GOT3 (cell line): ENCODE measurements at regions not wholly inside any gene's neighbourhood (a gene's known extent, or its start where the extent isn't known, plus 50 kb on each side); places are given as distances from the start of the nearest gene placed in this dataset.
"Not testable (repeated sequence)": the region's sequence is repeated elsewhere in the genome, so short reads cannot be mapped to it uniquely, and the experiment has no call there.

Source experiments
- DNase-seq: peaks from one replicate; lab custom pipeline; 2025; ENCODE audit warnings: mixed read lengths; lab: John Stamatoyannopoulos, UW

DNA sequence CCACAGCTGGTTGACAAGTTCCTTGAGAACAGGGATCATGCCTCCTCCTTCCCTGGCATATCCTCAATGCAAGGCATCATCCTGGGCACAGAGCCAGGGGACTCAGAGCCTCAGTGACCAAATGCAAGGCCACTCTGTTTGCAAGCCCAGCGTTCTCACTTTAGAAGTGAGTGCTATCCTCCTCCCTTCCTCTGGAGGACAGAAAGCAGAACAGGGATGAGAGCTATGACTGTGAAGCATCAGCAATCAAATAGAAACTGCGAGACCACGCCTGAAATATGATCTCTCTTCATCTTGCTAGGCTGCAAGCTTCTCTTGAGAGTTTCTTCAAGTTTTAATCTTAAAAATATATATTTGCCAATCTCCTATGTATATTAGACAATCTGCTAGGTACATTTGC is 119.8 kb downstream of the LRATD1 start:
- DNase-seq: no peak

- no peak for DNase-seq
Observed at GRCh38 chr2:14756122-14756541, 123.6 kb downstream of the LRATD1 start.

GRCh38 chr2:14756981-14757657 is 124.6 kb downstream of the LRATD1 start:
- no peak for DNase-seq

DNA sequence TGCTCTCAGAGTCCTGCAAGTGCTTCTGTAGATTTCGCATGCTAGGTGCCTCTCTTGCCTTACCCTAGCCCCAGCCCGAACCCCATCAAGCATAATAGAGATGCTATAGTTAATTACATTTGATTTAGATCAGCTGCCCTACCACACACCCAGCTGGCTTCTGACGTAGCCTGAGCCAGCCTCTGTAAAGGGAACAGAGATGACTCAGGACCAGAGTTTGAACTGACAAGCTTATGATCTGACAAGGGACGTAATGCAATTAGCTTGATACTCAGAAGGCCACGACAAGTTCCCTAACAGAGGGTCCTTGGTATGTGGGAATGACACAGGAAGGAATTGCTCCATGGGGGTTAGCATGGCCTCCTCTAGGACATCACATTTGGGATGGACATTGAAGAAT is 126.6 kb downstream of the LRATD1 start:
- no peak for DNase-seq

- DNase-seq: no peak
Observed at GRCh38 chr2:14760169-14760568, 127.7 kb downstream of the LRATD1 start.

GRCh38 chr2:14761118-14761517 is 128.6 kb downstream of the LRATD1 start:
- DNase-seq: no peak

DNA sequence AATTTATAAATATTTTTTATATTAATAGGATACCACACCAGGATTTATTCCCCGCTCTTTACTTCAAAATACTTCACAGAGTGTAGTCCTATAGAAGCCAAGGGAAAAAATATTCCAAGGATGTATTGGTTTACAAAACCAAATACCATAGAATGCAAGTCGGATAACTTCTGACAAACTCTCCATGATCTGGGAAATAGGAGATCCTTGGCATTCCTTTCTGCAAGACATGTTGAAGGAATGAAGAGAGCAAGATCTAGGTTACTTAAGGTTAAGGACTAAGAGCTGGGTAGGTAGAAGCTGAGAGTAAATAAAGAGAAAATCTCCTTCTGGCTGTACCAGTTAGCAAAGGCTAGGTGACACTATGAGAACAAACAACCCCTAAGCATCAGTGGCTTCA is 141.2 kb downstream of the LRATD1 start:
- no peak for DNase-seq

GRCh38 chr2:14774436-14774968 is 142.0 kb downstream of the LRATD1 start:
- DNase-seq: no peak

GRCh38 chr2:14776216-14776615 is 143.7 kb downstream of the LRATD1 start:
- DNase-seq: no peak

DNA sequence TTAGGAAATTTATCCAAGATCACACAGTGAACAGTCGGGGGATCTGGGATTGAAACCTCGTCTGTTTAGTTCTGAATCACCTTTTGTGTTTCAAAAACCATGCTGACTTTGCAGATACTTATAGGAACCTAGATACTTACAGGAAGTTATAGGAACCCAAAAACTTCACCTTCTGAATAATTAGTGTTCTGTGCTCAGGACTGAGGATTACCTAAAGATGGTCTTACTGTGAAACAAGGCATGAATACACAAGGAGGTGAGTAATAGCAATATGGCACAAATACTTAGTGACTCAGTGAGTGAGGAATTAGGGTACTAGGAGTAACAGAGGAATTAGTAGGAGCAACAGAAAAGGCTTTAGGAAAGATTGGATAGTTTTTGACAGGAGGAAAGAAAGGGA is 145.5 kb downstream of the LRATD1 start:
- no peak for DNase-seq

GRCh38 chr2:14779252-14779651 is 146.7 kb downstream of the LRATD1 start:
- DNase-seq: no peak

GRCh38 chr2:14781142-14781541 is 148.6 kb downstream of the LRATD1 start:
- no peak for DNase-seq

GRCh38 chr2:14788814-14789213 is 156.3 kb downstream of the LRATD1 start:
- DNase-seq: not testable (repeated sequence)

DNA sequence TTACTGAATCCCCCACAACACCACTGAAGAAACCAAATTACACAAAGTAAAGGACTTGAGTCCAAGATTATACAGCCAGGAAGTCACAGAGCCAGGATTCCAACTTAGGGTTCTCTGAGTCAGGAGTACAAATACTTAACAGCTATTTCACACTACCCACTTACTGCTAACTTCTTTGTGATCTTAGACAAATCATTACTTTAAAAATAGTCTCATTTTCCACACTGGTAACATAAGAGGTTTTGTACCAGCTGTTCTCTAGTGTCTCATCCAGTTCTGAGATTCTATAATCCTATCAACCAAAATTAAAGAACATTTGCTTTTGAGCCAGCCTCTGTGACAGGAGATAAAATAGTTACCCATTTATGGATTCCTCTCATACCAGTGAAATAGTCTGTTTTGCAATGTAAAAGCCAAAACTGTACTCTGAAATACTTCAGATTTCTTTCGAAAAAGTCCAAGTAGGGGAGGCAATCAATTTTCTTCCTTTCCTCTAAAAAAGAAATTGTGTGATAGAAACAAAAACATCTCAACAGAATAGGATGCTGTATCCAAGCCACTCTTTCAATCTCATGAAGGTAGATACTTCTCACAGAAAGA is 157.6 kb downstream of the LRATD1 start:
- no peak for DNase-seq

GRCh38 chr2:14803994-14804393 is 171.5 kb downstream of the LRATD1 start:
- DNase-seq: no peak

- no peak for DNase-seq
Observed at GRCh38 chr2:14804902-14805301, 172.4 kb downstream of the LRATD1 start.

GRCh38 chr2:14806613-14807012 is 174.1 kb downstream of the LRATD1 start:
- DNase-seq: no peak

GRCh38 chr2:14815201-14815600 is 182.7 kb downstream of the LRATD1 start:
- DNase-seq: no peak

GRCh38 chr2:14816069-14817060 is 183.8 kb downstream of the LRATD1 start:
- DNase-seq: no peak

- DNase-seq: no peak
Observed at GRCh38 chr2:14817848-14818247, 185.3 kb downstream of the LRATD1 start.

DNA sequence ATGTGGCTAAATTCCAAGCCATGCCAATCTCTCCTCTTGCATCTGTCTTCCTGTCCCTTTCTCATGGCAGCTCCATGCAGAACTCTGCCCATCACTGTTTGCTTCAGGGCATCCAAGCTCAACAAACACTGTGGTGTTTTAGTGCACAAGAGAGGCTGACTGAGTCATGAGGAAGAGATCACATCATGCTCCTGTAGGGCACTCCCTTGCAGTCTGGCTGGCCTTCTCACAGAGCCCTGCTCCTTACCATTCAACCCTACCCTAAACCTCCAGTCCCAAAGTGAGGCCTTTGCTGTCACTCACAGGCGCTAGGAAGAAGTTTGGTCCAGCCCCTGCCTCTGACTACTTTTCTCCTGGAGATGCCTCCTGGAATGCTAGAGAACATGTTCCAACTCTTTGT is 194.0 kb downstream of the LRATD1 start:
- DNase-seq: no peak

DNA sequence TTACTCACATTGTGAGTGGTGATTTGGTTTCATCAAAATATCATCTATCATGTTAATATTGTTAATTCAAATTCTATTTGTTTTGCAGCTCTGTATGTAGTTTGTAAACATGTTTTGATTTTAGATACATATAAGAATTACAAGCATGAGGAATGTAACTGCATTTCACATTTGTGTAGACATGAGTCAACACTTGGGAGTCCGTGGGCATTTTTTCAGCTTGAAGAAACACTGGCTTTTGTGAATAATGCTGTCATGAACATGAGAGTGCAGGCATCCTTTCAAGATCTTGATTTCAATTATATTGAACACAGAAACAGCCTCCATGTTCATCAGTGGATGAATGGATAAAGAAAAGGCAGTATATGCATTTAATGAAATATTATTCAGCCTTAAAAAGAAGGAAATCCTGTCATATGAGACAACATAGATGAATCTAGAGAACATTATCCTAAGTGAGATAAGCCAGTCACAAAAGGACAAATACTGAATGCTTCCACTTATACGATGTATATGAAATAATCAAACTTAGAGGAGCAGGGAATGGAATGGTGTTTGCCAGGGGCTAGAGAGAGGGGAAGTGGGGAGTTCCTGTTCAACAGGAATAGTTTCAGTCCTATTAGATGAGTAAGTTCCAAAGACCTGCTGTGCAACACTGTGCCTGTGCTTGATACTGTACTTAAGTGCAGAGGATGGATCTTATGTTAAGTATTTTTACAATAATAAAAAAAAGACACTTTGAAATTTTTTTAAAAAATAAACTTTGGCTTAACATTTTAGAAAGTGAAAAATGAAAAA is 194.9 kb downstream of the LRATD1 start:
- no peak for DNase-seq
